ENCODE measurements at regions not wholly inside any gene's neighbourhood (a gene's known extent, or its start where the extent isn't known, plus 50 kb on each side); places are given as distances from the start of the nearest gene placed in this dataset.

GRCh38 chr3:161740421-161740820, 243.8 kb downstream of the OTOL1 start:
- Histone ChIP-seq H3K79me2 (ENCODE audit: insufficient read depth, low read length) (no peaks in the 10 kb centered on the region), H3K4me1 (ENCODE audit: insufficient read depth, low read length, poor library complexity, severe bottlenecking) (peaks cover 11% of the 10 kb centered on the region), H3K9ac (ENCODE audit: low read depth, low read length, poor library complexity, severe bottlenecking) (no peak overlapping the region), H3K27me3 (ENCODE audit: insufficient read depth, low read length, poor library complexity, severe bottlenecking) (no peaks in the 10 kb centered on the region), H4K20me1 (ENCODE audit: insufficient read depth, low read length, poor library complexity, severe bottlenecking) (no peaks in the 10 kb centered on the region), H3K9me3 (ENCODE audit: insufficient read depth, low read depth, low read length) (no peaks in the 10 kb centered on the region), H3F3A (ENCODE audit: low read depth) (no peaks in the 10 kb centered on the region), H3K4me3 (ENCODE audit: low read length, poor library complexity, severe bottlenecking) (no peak overlapping the region), H3K4me2 (ENCODE audit: low read depth, low read length, poor library complexity, severe bottlenecking) (no peak overlapping the region), H3K36me3 (ENCODE audit: insufficient read depth, low read length) (no peaks in the 10 kb centered on the region), H3K9me2 (replicated peaks; ENCODE audit: low read depth, low read length) (no peaks in the 10 kb centered on the region), H2AFZ (ENCODE audit: low read length) (peak overlapping the region; percentile 51; the same call in 1 of the 2 replicates)
- TF ChIP-seq CTCF (conservative IDR thresholded peaks at IDR 0.05; ENCODE audit: low read length) = no peak
- no peak for TF ChIP-seq EZH2phosphoT487 (IDR thresholded peaks at IDR 0.05; ENCODE audit: borderline replicate concordance)

DNA sequence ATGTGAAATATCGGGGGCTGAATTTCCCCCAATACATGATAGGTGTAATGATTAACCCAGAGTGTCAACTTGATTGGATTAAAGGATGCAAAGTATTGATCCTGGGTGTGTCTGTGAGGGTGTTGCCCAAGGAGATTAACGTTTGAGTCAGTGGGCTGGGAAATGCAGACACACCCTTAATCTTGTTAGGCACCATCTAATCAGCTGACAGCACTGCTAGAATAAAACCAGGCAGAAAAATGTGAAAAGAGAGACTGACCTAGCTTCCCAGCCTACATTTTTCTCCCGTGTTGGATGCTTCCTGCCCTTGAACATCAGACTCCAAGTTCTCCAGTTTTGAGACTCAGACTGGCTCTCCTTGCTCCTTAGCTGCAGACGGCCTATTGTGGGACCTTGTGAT, 247.8 kb downstream of the OTOL1 start:
- no peaks in the 10 kb centered on the region for H3K27me3 ChIP-seq (ENCODE audit: insufficient read depth, low read length, poor library complexity, severe bottlenecking)
- H3K9me3 ChIP-seq (ENCODE audit: insufficient read depth, low read depth, low read length) = no peaks in the 10 kb centered on the region
- H3K4me3 ChIP-seq (ENCODE audit: low read length, poor library complexity, severe bottlenecking) = no peak overlapping the region
- no peaks in the 10 kb centered on the region for H4K20me1 ChIP-seq (ENCODE audit: insufficient read depth, low read length, poor library complexity, severe bottlenecking)
- H3K4me1 ChIP-seq (ENCODE audit: insufficient read depth, low read length, poor library complexity, severe bottlenecking) = peaks cover 10% of the 10 kb centered on the region
- H3K4me2 ChIP-seq (ENCODE audit: low read depth, low read length, poor library complexity, severe bottlenecking) = no peak overlapping the region
- no peaks in the 10 kb centered on the region for H3K36me3 ChIP-seq (ENCODE audit: insufficient read depth, low read length)
- H3K9ac ChIP-seq (ENCODE audit: low read depth, low read length, poor library complexity, severe bottlenecking) = no peak overlapping the region
- H3K9me2 ChIP-seq (replicated peaks; ENCODE audit: low read depth, low read length) = no peaks in the 10 kb centered on the region
- no peaks in the 10 kb centered on the region for H3K79me2 ChIP-seq (ENCODE audit: insufficient read depth, low read length)
- no peaks in the 10 kb centered on the region for H3F3A ChIP-seq (ENCODE audit: low read depth)
- TF ChIP-seq CTCF (conservative IDR thresholded peaks at IDR 0.05; ENCODE audit: low read length) = no peak
- no peak overlapping the region for H2AFZ ChIP-seq (ENCODE audit: low read length)

DNA sequence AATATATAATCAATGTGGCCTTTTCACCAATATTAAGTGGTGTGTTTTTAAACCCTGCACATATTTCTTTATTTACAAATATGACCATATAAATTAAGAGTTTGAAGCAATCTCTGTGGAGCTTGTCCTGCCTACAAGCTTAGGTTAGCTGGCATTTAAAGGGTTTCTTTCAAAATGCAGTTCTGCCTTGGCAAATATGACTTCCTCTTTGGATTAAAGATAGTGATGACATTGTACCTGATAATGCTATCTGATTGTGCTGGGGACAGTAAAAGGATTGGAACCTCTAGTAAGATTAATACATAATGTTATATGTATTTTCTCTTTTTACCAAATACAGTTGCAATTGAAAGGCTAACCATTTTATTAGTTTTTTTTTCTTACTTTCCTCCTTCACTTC, 249.1 kb downstream of the OTOL1 start:
- H3K9me2 ChIP-seq (replicated peaks; ENCODE audit: low read depth, low read length) = no peaks in the 10 kb centered on the region
- no peaks in the 10 kb centered on the region for H3K79me2 ChIP-seq (ENCODE audit: insufficient read depth, low read length)
- no peaks in the 10 kb centered on the region for H3K27me3 ChIP-seq (ENCODE audit: insufficient read depth, low read length, poor library complexity, severe bottlenecking)
- H4K20me1 ChIP-seq (ENCODE audit: insufficient read depth, low read length, poor library complexity, severe bottlenecking) = no peaks in the 10 kb centered on the region
- H3K4me2 ChIP-seq (ENCODE audit: low read depth, low read length, poor library complexity, severe bottlenecking) = no peak overlapping the region
- H3F3A ChIP-seq (ENCODE audit: low read depth) = no peaks in the 10 kb centered on the region
- H3K9ac ChIP-seq (ENCODE audit: low read depth, low read length, poor library complexity, severe bottlenecking) = no peak overlapping the region
- no peaks in the 10 kb centered on the region for H3K9me3 ChIP-seq (ENCODE audit: insufficient read depth, low read depth, low read length)
- H2AFZ ChIP-seq (ENCODE audit: low read length) = no peak overlapping the region
- no peak overlapping the region for H3K4me3 ChIP-seq (ENCODE audit: low read length, poor library complexity, severe bottlenecking)
- peaks cover 10% of the 10 kb centered on the region for H3K4me1 ChIP-seq (ENCODE audit: insufficient read depth, low read length, poor library complexity, severe bottlenecking)
- H3K36me3 ChIP-seq (ENCODE audit: insufficient read depth, low read length) = no peaks in the 10 kb centered on the region
- TF ChIP-seq CTCF (conservative IDR thresholded peaks at IDR 0.05; ENCODE audit: low read length) (no peak), EZH2phosphoT487 (IDR thresholded peaks at IDR 0.05; ENCODE audit: borderline replicate concordance) (no peak)

Data from Loucy (cell line).